Esophagus muscularis mucosa (tissue), 4 donors: ENCODE measurements at regions not wholly inside any gene's neighbourhood (a gene's known extent, or its start where the extent isn't known, plus 50 kb on each side); places are given as distances from the start of the nearest gene placed in this dataset.

ENCODE experiments used
- DNase-seq: peaks from one replicate; pipeline ENCODE4 v3.0.0-alpha.2; 2017; ENCODE audit errors: extremely low spot score
- H3K27ac ChIP-seq, 4 donors: fragments of 200-600 bp; sonication (generic); replicated peaks in 1 of 4; 1 replicate in 3 of 4; 2 replicates in 1 of 4; pipeline ENCODE4 v1.5.1; 2016 to 2019; ENCODE audit warnings: mild to moderate bottlenecking in 1 of 4
- H3K27me3 ChIP-seq, 4 donors: fragments of 200-600 bp; sonication (generic); one replicate each; pipeline versions ENCODE4 v1.5.1 to v1.6.0; 2016 to 2019
- H3K36me3 ChIP-seq, 4 donors: fragments of 200-600 bp; sonication (generic); one replicate each; pipeline ENCODE4 v1.5.1; 2016 to 2019
- H3K4me1 ChIP-seq, 4 donors: fragments of 200-600 bp; sonication (generic); one replicate each; pipeline ENCODE4 v1.5.1; 2016 to 2019
- H3K4me3 ChIP-seq, 4 donors: fragments of 200-600 bp; sonication (generic); 1 replicate in 2 of 4; 2 replicates in 2 of 4; pipeline ENCODE4 v1.5.1; 2016 to 2019; ENCODE audit warnings: mild to moderate bottlenecking in 4 of 4, moderate library complexity in 1 of 4
- H3K9me3 ChIP-seq, 4 donors: fragments of 200-600 bp; sonication (generic); 1 replicate in 3 of 4; 2 replicates in 1 of 4; pipeline ENCODE4 v1.5.1; 2016 to 2019
- CTCF ChIP-seq, 3 experiments: fragments of 200-600 bp in 2 of 3; fragments of 450-650 bp in 1 of 3; sonication (generic) in 2 of 3; IDR thresholded peaks; one replicate each; pipeline ENCODE4 v1.5.1; 2017 to 2019; ENCODE audit warnings: antibody characterized with exemption in 3 of 3, mild to moderate bottlenecking in 2 of 3, moderate library complexity in 1 of 3
- EP300 ChIP-seq: sonication (generic); formaldehyde crosslinking; IDR thresholded peaks from one replicate; pipeline ENCODE4 v1.6.1; 2017; ENCODE audit warnings: antibody characterized with exemption
- POLR2A ChIP-seq: fragments of 450-650 bp; IDR thresholded peaks from one replicate; pipeline ENCODE4 v1.6.1; 2017; ENCODE audit warnings: antibody characterized with exemption, moderate library complexity, mild to moderate bottlenecking, low read depth
- POLR2AphosphoS5 ChIP-seq, 2 donors: sonication (generic); formaldehyde crosslinking; IDR thresholded peaks; one replicate each; pipeline ENCODE4 v1.6.1; 2017; ENCODE audit warnings: antibody characterized with exemption in 2 of 2
- WGBS: methylation state at CpG from one replicate; pipeline ENCODE4 v1.1.5; 2018; 5-methylcytosine and 5-hydroxymethylcytosine counted together
- intact Hi-C: fragments of 100-400 bp; cut with DNase I; formaldehyde crosslinking; loops from one replicate; pipeline ENCODE4 v1.15.1; 2023

DNA sequence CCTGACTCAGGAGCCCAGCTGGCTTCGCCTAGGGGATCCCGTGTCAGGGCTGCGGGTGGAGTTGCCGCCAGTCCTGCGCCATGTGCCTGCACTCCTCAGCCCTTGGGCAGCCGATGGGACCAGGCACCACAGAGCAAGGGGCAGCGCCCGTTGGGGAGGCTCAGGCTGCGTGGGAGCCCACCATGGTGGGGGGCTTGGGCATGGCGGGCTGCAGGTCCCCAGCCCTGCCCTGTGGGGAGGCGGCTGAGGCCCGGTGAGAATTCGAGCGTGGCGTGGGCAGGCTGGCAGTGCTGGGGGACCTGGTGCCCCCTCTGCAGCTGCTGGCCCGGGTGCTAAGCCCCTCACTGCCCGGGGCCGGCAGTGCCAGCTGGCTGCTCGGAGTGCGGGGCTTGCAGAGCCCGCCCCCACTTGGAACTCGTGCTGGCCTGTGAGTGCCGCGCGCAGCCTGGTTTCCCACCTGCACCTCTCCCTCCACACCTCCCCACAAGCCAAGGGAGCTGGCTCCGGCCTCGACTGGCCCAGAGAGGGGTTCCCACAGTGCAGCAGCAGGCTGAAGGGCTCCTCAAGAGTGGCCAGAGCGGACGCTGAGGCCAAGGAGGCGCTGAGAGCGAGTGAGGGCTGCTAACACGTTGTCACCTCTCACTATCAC, 135.1 kb upstream of the SEL1L start:
- no peak for TF ChIP-seq EP300
- TF ChIP-seq CTCF (IDR thresholded peaks at IDR 0.05), result no peak
- no peak for TF ChIP-seq POLR2AphosphoS5 (IDR thresholded peaks at IDR 0.05)
- no peak for TF ChIP-seq POLR2A
- Histone ChIP-seq H3K27ac (no peak overlapping the region), H3K27me3 (no peaks in the 10 kb centered on the region), H3K4me1 (no peaks in the 10 kb centered on the region), H3K36me3 (no peaks in the 10 kb centered on the region), H3K4me3 (no peak overlapping the region), H3K9me3 (no peaks in the 10 kb centered on the region)
- DNase-seq, result no peak
- intact Hi-C loops, result no loop called here
- WGBS, result 84% methylated on average over 11 of the region's 32 CpGs

DNA sequence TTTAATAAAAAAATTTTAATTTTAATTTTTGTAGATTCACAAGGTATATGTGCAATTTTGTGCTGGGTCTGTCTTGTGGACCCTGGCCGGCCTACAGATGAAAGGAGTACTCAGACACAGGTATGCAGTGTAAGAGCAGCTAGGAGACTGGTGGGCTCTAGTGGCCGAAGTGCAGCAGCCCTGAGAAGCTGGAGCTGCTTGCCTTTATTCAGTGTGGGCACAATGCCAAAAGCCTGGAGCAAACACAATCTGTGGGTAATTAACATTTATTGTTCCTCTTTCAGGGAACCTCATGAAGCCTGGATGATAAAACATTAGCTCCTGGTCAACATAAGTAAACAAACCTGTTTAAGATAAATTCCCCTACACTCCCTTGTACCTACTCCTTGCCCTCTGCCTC, 135.7 kb upstream of the SEL1L start:
- Histone ChIP-seq H3K27me3 (no peaks in the 10 kb centered on the region), H3K27ac (no peak overlapping the region), H3K4me3 (no peak overlapping the region), H3K4me1 (no peaks in the 10 kb centered on the region), H3K36me3 (no peaks in the 10 kb centered on the region), H3K9me3 (no peaks in the 10 kb centered on the region)
- no peak for DNase-seq
- WGBS, result 90% methylated on average over 2 of the region's 2 CpGs
- TF ChIP-seq EP300 (no peak), CTCF (IDR thresholded peaks at IDR 0.05) (no peak), POLR2A (no peak), POLR2AphosphoS5 (IDR thresholded peaks at IDR 0.05) (no peak)
- intact Hi-C loops, result no loop called here

- no peak for TF ChIP-seq CTCF (IDR thresholded peaks at IDR 0.05)
- no peak for TF ChIP-seq EP300
- no peak for TF ChIP-seq POLR2AphosphoS5 (IDR thresholded peaks at IDR 0.05)
- TF ChIP-seq POLR2A, result no peak
- intact Hi-C loops, result no loop called here
- no peaks in the 10 kb centered on the region for H3K36me3 ChIP-seq
- WGBS, result 44% methylated on average over 3 of the region's 3 CpGs
- no peaks in the 10 kb centered on the region for H3K4me1 ChIP-seq
- H3K4me3 ChIP-seq, result no peak overlapping the region
- no peaks in the 10 kb centered on the region for H3K27me3 ChIP-seq
- no peak for DNase-seq
- no peaks in the 10 kb centered on the region for H3K9me3 ChIP-seq
- no peak overlapping the region for H3K27ac ChIP-seq
Observed at GRCh38 chr14:81673930-81674329, 140.3 kb upstream of the SEL1L start.

GRCh38 chr14:81676395-81676794, 142.7 kb upstream of the SEL1L start:
- TF ChIP-seq CTCF (IDR thresholded peaks at IDR 0.05) (no peak), EP300 (no peak), POLR2AphosphoS5 (IDR thresholded peaks at IDR 0.05) (no peak)
- Histone ChIP-seq H3K9me3 (no peaks in the 10 kb centered on the region), H3K4me1 (no peaks in the 10 kb centered on the region), H3K4me3 (no peak overlapping the region), H3K27me3 (no peaks in the 10 kb centered on the region), H3K27ac (no peak overlapping the region), H3K36me3 (no peaks in the 10 kb centered on the region)
- no peak for DNase-seq
- WGBS, result 87% methylated on average over 2 of the region's 2 CpGs
- intact Hi-C loops, result no loop called here

DNA sequence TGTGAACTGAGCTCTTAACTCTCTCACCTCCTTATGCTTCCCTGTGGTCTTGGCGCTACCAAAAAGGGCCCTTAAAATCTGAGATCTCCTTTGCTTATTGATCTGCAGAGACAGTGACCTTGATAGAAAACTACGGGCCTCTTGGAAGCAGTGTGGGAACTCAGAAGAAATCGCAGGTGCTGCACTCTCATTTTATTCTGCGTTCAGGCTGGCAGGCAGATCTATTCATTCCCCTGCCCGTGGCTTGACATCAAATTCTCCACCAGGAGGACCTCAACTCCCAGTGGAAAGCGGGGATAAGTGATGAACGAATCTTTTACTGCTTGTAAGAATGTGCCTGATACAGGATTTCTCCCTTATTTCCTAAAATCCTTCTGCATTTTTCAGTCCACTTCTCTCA, 143.2 kb upstream of the SEL1L start:
- Histone ChIP-seq H3K9me3 (no peaks in the 10 kb centered on the region), H3K4me3 (no peak overlapping the region), H3K36me3 (no peaks in the 10 kb centered on the region), H3K4me1 (no peaks in the 10 kb centered on the region), H3K27me3 (no peaks in the 10 kb centered on the region), H3K27ac (no peak overlapping the region)
- WGBS, result 81% methylated on average over 7 of the region's 7 CpGs
- intact Hi-C loops, result no loop called here
- TF ChIP-seq POLR2A, result no peak
- TF ChIP-seq POLR2AphosphoS5 (IDR thresholded peaks at IDR 0.05), result no peak
- no peak for TF ChIP-seq EP300
- no peak for TF ChIP-seq CTCF (IDR thresholded peaks at IDR 0.05)
- no peak for DNase-seq
